HG03558 (cell line): ENCODE measurements at regions not wholly inside any gene's neighbourhood (a gene's known extent, or its start where the extent isn't known, plus 50 kb on each side); places are given as distances from the start of the nearest gene placed in this dataset.
"Not testable (repeated sequence)": the region's sequence is repeated elsewhere in the genome, so short reads cannot be mapped to it uniquely, and the experiment has no call there.

Source experiments
- ATAC-seq: cut with Tn5 transposase; IDR thresholded peaks from one replicate; pipeline ENCODE4 v1.9.1; 2021; ENCODE audit warnings: moderate number of reproducible peaks; ENCODE audit not compliant: unreplicated experiment; ENCODE audit errors: extremely low read depth

DNA sequence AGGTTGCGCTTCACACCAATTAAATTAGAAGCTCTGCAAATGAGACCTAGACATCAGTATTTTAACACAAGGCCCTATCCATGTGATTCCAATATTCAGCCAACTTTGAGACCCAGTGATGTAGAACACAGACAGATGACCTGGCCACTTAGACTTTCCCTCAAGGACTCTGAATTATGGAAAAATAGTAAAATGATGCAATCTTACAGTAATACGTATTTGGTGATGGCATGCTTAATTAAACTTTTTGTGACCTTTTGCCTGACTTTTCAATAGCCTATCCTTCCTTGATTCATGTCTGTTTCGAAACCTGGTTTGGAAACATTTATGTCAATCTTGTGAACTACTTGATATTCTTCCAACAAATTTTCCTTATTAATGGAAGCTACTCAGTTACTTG, 521.2 kb downstream of the KCNA4 start:
- ATAC-seq = no peak

DNA sequence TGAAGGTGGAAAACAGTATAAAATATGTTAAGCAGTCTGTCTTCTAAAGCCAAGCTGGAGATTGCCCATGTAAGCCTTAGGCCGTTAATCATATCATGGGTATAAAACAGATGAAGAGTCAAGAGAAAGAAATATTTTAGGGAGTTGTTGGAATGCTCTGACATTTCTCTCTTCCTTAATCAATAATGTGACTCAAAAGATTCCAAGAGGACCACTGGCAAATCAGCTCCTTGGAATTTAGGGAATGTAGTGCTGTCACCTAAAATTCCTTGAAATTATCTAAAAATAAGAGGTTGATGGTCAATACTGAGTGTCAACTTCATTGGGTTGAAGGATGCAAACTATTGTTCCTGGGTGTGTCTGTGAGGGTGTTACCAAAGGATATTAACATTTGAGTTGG, 525.9 kb downstream of the KCNA4 start:
- no peak for ATAC-seq

- no peak for ATAC-seq
Observed at GRCh38 chr11:29486301-29486700, 530.5 kb downstream of the KCNA4 start.

- no peak for ATAC-seq
Observed at GRCh38 chr11:29485641-29486040, 531.2 kb downstream of the KCNA4 start.

DNA sequence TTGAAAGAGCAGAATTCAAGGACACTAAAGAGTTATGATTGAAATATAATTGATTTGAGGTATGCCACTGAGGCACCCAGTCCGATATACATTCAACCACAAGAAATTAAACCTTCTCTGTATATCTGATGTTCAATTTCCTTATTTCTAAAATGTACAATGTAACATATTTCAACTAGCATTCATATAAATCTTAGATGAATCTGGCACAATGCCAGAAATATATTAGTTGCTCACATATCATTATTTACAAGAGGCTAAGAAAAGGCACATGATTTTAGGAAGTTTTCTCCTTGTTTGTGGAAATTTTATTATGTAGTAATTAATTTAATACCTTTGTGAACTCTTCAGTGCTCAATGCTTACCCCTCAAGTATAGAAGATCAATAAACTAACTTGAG, 532.3 kb downstream of the KCNA4 start:
- ATAC-seq = no peak

DNA sequence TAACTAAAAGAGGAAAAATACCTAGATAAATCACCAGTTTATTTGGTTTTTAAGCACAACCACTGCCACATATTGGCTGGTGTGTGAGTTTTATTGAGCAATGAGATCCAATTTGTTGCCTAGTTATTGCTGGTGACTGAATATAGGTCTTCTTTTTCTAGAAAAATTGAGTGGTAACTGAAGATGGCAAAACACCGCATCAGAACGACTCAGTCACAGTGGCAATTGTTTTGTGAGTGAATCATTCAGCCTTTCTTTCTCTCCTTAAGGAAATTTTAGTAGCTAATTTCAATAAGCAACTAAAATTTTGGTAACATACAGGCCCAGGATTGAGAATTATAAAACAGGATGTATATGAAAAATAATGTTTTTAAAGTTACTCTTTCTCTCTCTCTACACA, 533.0 kb downstream of the KCNA4 start:
- no peak for ATAC-seq

GRCh38 chr11:29482510-29482909, 534.3 kb downstream of the KCNA4 start:
- ATAC-seq = no peak

GRCh38 chr11:29481738-29482137, 535.1 kb downstream of the KCNA4 start:
- no peak for ATAC-seq

GRCh38 chr11:29480981-29481380, 535.8 kb downstream of the KCNA4 start:
- no peak for ATAC-seq

DNA sequence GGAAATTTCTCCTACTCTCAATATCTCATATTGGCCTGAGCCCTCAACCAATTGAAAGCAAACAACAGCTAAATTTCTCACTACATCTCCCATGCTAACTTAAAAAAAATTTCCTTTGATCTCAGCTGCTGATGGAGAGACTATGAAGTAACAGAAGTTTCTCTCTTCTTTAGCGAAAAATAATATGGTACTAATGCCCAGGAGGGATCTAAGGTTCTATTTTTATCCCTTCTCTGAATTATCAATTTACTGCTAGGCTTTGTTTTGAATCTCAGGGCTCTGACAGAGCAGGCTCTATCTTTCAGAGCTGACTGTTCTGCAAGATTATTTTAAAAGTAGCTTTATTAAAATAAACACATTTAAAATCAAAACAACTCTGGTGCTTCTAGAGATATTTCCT, 558.6 kb downstream of the KCNA4 start:
- no peak for ATAC-seq

DNA sequence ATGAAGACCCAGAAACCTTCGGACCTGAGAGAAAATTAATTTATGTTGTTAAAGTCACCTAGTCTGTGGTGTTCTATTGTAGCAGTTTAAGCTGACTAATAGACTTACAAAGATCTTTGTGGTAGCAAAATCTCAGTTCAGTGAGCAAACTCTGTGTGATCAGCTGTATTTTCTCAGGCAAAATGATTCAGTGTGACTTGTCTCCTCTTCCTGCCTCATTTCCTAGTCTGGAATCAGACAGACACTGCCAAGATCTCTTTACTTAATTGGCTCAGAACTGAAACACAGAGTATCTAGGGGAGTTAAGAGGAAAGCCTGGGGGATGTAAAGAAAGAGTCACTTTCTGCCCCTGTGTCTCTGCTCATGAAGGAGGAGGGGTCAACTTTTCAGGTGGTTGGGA, 564.7 kb downstream of the KCNA4 start:
- ATAC-seq = no peak

- ATAC-seq = no peak
Observed at GRCh38 chr11:29449281-29450074, 567.4 kb downstream of the KCNA4 start.

DNA sequence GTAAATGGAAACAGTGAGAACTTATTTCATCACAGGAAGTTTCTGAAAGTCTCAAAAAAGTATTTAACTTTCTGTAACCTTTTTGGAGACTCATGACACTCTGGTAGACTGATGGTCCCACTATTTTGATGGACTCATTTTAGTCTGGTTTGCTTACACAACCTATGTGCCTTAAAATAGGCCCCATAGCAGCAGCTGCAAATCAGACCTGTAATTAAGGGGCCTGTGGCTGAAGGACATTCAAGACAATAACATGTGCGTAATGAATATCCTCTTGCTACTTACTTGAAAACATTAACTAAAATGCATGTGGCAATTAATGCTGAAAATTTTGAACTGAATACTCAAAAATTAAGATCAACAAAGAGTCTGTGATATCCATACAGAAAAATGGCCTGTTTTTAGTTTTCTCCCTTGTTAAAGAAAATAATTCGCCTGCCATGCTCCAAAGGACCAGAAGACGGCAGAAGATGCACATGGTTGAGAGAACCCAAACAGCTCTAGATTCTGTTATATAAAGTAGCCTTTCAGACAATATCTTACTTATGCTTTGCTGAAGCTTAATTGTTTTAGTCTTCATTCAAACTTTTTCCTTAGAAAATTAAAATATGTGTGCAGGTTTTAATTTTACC, 568.5 kb downstream of the KCNA4 start:
- no peak for ATAC-seq

- ATAC-seq = no peak
Observed at GRCh38 chr11:29447821-29448220, 569.0 kb downstream of the KCNA4 start.

GRCh38 chr11:29446132-29446531, 570.7 kb downstream of the KCNA4 start:
- ATAC-seq = no peak

- ATAC-seq = not testable (repeated sequence)
Observed at GRCh38 chr11:29445191-29445590, 571.6 kb downstream of the KCNA4 start.

DNA sequence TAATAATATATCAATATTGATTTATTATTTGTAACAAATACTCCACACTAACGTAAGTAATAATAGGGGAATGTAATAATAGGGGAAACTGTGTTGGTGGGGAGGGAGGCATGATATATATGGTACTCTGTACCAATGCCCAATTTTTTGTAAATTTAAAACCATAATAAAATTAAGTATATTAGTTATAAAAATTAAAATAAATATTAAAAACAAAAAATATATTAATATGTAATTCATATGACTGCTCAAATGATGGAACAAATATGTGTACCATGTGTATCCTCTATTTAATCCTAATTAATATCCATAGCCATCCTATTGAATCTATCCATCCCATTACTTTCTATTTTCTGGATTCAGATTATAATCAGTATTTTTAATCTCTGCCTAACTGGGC, 578.0 kb downstream of the KCNA4 start:
- ATAC-seq = no peak

DNA sequence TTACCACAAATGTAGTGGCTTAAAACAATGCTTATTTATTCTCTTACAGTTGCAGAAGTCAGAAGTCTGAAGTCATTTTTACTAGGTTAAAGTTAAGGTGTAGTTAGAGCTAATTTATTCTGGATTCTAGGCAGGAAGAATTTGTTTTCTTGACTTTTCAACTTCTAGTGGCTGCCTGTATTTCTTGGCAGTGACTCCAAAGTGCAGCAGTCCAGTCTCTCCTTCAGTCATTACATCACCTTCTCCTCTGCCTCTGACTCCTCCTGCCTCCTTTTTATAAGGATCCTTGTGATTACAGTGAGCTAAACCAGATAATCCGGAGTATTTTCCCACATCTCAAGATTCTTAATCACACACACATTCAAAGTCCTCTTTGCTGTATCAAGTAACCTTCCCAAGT, 581.4 kb downstream of the KCNA4 start:
- ATAC-seq = no peak

DNA sequence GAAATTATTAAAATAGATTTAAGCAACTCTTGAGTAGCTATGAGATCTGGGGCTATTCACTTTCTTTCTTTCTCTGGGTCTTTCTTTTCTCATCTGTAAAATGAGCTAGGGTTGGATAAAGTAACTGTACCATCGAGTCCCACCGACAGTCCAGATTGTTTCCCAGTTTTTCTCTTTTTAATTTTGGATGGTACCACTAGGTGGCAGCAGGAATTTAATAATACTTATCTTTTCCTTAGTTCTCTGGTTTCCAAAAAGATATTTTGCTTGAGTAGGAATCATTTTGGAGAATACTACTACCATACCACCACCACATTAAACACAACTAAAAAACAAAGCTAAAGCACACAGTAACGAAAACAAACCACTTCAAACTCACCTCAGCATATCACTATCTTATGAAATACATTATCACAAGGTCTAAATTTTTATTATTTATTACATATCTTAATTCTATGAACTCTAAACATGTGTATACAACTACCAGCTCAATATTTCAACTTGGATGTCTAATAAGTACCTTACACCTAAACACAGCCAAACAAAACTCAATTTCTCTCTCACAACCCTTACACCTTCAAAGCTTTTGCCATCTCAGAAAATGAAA, 584.0 kb downstream of the KCNA4 start:
- no peak for ATAC-seq

GRCh38 chr11:29405305-29405704, 611.5 kb downstream of the KCNA4 start:
- ATAC-seq = no peak

DNA sequence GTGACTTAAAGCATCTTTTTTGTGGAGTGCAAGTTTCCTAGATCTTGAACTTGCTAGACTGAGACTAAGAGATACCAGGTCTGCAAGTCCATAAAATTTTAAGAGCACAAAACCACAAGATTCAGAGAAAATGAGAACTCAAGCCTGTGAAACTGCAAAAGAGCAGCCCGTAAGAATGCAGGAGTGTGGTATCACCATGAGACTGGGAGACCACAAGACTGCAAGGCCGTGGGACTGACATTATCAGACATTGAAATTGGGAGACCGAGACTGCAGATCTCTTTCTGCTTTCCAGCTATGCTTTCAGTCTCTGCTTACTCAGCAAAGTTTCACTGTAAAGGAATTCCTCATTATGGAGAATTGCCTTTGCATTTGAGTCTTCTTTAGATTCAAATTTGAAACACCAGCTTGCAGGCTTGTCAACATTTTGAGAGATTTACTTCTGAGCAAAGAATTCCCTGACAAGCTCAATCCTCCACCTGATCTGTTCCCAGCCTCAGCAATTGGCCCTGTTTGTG, 621.2 kb downstream of the KCNA4 start:
- no peak for ATAC-seq
